ENCODE measurements at regions not wholly inside any gene's neighbourhood (a gene's known extent, or its start where the extent isn't known, plus 50 kb on each side); places are given as distances from the start of the nearest gene placed in this dataset.
"Not testable (repeated sequence)": the region's sequence is repeated elsewhere in the genome, so short reads cannot be mapped to it uniquely, and the experiment has no call there.

GRCh38 chr12:58310368-58310767 is 369.0 kb downstream of the ATP23 start:
- Mint-ChIP-seq H3K27ac (no peak overlapping the region), H3K4me3 (no peak overlapping the region), H3K4me1 (no peaks in the 10 kb centered on the region), H3K36me3 (ENCODE audit: low read depth) (no peaks in the 10 kb centered on the region), H3K27me3 (peaks cover 13% of the 10 kb centered on the region)
- DNase-seq (no peak), ATAC-seq (no peak)
- no peaks in the 10 kb centered on the region for H3K9me3 ChIP-seq (ENCODE audit: control insufficient read depth, low read length, poor library complexity, severe bottlenecking)

DNA sequence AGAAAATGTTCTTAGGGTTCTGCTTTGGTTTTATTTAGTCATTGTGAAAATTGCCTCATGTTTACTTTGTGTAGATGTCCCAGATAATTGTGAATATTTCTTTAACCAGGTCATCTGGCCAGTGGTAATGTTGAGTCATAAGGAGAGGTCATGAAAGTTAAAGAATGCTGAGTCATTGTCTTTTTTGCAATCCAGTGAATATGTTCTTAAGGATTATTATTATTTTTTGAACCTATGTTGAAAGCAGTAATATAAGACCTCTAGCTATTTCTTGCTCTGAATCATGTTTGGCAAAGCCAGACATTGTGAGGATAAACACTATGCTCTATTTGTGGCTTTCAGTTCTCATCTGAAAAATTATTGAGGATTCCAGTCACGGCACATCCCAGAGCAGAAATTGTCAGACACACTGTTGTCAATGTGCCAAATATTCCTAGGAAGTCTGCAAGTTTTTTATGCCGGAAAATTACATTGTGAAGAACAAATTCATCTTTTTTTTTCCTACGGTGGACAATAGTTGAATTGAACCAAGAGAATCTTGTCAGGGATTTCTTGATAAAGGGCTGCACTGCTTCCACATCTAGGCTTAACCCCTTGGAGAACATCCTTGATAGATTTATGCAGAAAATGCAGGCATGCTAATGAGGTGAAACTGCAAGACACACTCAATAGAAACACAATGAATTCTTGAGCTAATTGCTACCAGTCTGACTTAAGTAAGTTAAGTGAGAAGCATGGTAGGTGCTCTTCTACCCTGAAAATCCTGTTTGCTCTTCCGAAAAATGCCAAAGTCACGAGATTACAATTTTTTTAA is 369.6 kb downstream of the ATP23 start:
- Mint-ChIP-seq H3K36me3 (ENCODE audit: low read depth) (no peaks in the 10 kb centered on the region), H3K27me3 (peaks cover 8% of the 10 kb centered on the region), H3K4me3 (no peak overlapping the region), H3K4me1 (no peaks in the 10 kb centered on the region), H3K27ac (no peak overlapping the region)
- H3K9me3 ChIP-seq (ENCODE audit: control insufficient read depth, low read length, poor library complexity, severe bottlenecking) = no peaks in the 10 kb centered on the region
- no peak for DNase-seq
- no peak for ATAC-seq

DNA sequence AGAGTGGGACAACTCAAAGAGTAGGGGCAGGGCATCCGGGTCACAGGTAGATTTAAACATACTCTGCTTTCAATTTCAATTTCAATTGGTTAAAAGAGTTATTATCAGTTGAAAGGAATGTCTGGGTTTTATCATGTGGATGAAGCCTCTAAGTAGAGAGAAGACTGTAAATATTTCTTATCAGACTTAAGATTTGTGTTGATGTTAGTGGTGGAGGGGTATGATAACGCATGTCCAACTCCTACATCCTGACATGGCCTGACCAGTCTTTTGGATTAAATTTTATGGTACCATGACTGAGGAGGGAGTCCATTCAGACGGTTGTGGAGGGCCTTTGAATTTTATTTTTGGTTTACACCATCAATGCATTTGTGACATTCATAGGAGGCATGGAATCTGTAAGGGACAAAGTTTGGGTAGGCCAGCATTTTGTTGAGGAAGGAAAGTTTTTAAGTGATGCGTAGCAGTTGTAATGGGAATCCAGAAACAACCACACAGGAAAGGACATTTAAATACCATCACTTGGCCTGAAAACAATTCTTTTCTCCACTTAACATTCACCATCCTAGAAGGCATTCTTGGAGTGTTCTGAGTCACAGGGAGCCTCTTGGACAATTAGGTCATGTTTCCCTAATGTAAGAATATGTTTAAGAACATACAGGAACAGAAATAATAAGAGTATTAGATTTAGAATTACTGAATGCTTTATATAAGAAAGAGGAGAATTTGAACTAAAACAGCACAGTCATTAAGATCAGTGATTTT is 371.9 kb downstream of the ATP23 start:
- Mint-ChIP-seq H3K36me3 (ENCODE audit: low read depth) (no peaks in the 10 kb centered on the region), H3K27ac (no peak overlapping the region), H3K27me3 (peaks cover 8% of the 10 kb centered on the region), H3K4me1 (no peaks in the 10 kb centered on the region), H3K4me3 (no peak overlapping the region)
- no peaks in the 10 kb centered on the region for H3K9me3 ChIP-seq (ENCODE audit: control insufficient read depth, low read length, poor library complexity, severe bottlenecking)
- DNase-seq (no peak), ATAC-seq (no peak)

- H3K27ac Mint-ChIP-seq = no peak overlapping the region
- H3K27me3 Mint-ChIP-seq = peaks cover 8% of the 10 kb centered on the region
- no peak overlapping the region for H3K4me3 Mint-ChIP-seq
- DNase-seq (no peak), ATAC-seq (no peak)
- no peaks in the 10 kb centered on the region for H3K4me1 Mint-ChIP-seq
- H3K36me3 Mint-ChIP-seq (ENCODE audit: low read depth) = no peaks in the 10 kb centered on the region
- H3K9me3 ChIP-seq (ENCODE audit: control insufficient read depth, low read length, poor library complexity, severe bottlenecking) = no peaks in the 10 kb centered on the region
These were observed 373.2 kb downstream of the ATP23 start for GRCh38 chr12:58314610-58315009.

- H3K9me3 ChIP-seq (ENCODE audit: control insufficient read depth, low read length, poor library complexity, severe bottlenecking) = no peaks in the 10 kb centered on the region
- Mint-ChIP-seq H3K4me3 (no peak overlapping the region), H3K27ac (no peak overlapping the region), H3K4me1 (no peaks in the 10 kb centered on the region), H3K27me3 (peaks cover 8% of the 10 kb centered on the region), H3K36me3 (ENCODE audit: low read depth) (no peaks in the 10 kb centered on the region)
- DNase-seq (no peak), ATAC-seq (no peak)
These were observed 375.6 kb downstream of the ATP23 start for GRCh38 chr12:58316926-58317325.

- H3K9me3 ChIP-seq (ENCODE audit: control insufficient read depth, low read length, poor library complexity, severe bottlenecking) = no peaks in the 10 kb centered on the region
- no peak overlapping the region for H3K4me3 Mint-ChIP-seq
- H3K4me1 Mint-ChIP-seq = no peaks in the 10 kb centered on the region
- no peaks in the 10 kb centered on the region for H3K36me3 Mint-ChIP-seq (ENCODE audit: low read depth)
- H3K27ac Mint-ChIP-seq = no peak overlapping the region
- ATAC-seq = no peak
- peaks cover 13% of the 10 kb centered on the region for H3K27me3 Mint-ChIP-seq
- no peak for DNase-seq
These were observed 380.0 kb downstream of the ATP23 start for GRCh38 chr12:58321414-58321813.

DNA sequence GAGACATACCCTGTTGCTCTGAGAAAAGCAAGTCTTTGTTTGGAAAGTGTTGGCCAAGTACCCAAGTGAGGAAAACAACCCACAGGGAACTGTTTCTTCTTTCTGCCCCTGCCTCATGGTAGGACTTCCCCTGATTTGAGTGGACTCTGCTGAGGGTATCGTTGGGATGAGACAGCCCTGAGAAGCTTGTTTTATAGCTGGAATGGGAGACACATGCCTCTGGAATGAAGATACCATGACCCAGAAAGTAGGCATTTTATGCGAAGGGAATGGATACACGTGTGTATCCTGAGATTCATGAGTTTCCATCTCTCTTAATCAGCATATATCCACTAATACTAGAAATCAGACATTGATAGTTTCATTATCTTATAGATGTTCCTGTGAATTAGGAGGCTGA is 382.3 kb downstream of the ATP23 start:
- no peaks in the 10 kb centered on the region for H3K9me3 ChIP-seq (ENCODE audit: control insufficient read depth, low read length, poor library complexity, severe bottlenecking)

DNA sequence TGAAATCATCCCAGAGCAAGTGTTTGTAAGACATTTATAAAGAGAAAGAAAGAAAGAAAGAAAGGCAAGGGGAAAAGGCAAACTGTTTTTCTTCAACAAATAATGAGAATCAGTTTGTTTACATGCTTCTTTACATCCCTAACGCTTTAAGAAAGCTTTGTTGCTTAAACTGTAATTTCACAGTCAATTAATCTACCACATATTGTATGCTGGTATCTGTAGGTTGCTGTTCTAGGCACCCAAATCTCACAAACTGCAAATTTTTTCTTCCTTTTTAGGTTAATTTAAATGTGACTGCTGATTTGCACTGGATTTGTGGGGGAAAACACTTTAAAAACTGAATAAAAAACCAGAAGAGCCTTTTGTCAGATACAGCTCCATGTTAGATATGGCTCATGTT is 384.2 kb downstream of the ATP23 start:
- Mint-ChIP-seq H3K36me3 (ENCODE audit: low read depth) (no peaks in the 10 kb centered on the region), H3K4me1 (no peaks in the 10 kb centered on the region), H3K27me3 (peaks cover 13% of the 10 kb centered on the region), H3K4me3 (no peak overlapping the region), H3K27ac (no peak overlapping the region)
- ATAC-seq = no peak
- DNase-seq = no peak
- no peaks in the 10 kb centered on the region for H3K9me3 ChIP-seq (ENCODE audit: control insufficient read depth, low read length, poor library complexity, severe bottlenecking)

More for the DNA sequence above, 382.3 kb downstream of the ATP23 start:
- Mint-ChIP-seq H3K36me3 (ENCODE audit: low read depth) (no peaks in the 10 kb centered on the region), H3K27ac (no peak overlapping the region), H3K4me3 (no peak overlapping the region), H3K4me1 (no peaks in the 10 kb centered on the region), H3K27me3 (peaks cover 13% of the 10 kb centered on the region)
- DNase-seq (no peak), ATAC-seq (no peak)

GRCh38 chr12:58326534-58326933 is 385.2 kb downstream of the ATP23 start:
- H3K9me3 ChIP-seq (ENCODE audit: control insufficient read depth, low read length, poor library complexity, severe bottlenecking) = no peaks in the 10 kb centered on the region
- no peak for DNase-seq
- H3K4me3 Mint-ChIP-seq = no peak overlapping the region
- H3K27ac Mint-ChIP-seq = no peak overlapping the region
- no peak for ATAC-seq
- H3K4me1 Mint-ChIP-seq = no peaks in the 10 kb centered on the region
- H3K27me3 Mint-ChIP-seq = peaks cover 13% of the 10 kb centered on the region
- no peaks in the 10 kb centered on the region for H3K36me3 Mint-ChIP-seq (ENCODE audit: low read depth)

DNA sequence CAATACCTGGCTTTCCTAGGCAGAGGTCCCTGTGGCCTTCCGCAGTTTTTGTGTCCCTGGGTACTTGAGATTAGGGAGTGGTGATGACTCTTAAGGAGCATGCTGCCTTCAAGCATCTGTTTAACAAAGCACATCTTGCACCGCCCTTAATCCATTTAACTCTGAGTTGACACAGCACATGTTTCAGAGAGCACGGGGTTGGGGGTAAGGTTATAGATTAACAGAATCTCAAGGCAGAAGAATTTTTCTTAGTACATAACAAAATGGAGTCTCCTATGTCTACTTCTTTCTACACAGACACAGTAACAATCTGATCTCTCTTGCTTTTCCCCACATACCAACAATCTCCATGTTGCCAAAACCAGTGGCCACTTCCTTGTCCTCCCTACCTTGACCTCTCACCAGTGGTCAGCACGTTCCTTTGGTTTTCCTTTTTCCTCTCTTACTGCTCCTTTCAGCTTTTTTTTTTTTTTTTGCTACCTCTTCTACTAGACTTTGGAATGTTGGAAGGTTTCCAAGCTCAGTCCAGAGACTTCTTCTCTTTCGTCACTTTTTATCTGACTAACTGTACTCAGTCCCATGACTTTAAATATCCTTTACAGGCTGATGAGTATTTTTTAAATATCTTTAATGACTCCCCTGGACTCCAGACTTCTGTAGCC is 395.3 kb downstream of the ATP23 start:
- H3K4me3 Mint-ChIP-seq; H3K27ac Mint-ChIP-seq; H3K4me1 Mint-ChIP-seq; H3K9me3 ChIP-seq (ENCODE audit: control insufficient read depth, low read length, poor library complexity, severe bottlenecking); DNase-seq; ATAC-seq; H3K36me3 Mint-ChIP-seq (ENCODE audit: low read depth): not testable (repeated sequence)
- H3K27me3 Mint-ChIP-seq = peaks cover 16% of the 10 kb centered on the region

GRCh38 chr12:58337539-58337938 is 396.2 kb downstream of the ATP23 start:
- H3K4me3 Mint-ChIP-seq; DNase-seq; H3K27ac Mint-ChIP-seq; H3K36me3 Mint-ChIP-seq (ENCODE audit: low read depth); H3K9me3 ChIP-seq (ENCODE audit: control insufficient read depth, low read length, poor library complexity, severe bottlenecking); H3K4me1 Mint-ChIP-seq; ATAC-seq: not testable (repeated sequence)
- peaks cover 20% of the 10 kb centered on the region for H3K27me3 Mint-ChIP-seq

- DNase-seq (no peak), ATAC-seq (no peak)
- peaks cover 2% of the 10 kb centered on the region for H3K36me3 Mint-ChIP-seq (ENCODE audit: low read depth)
- H3K4me1 Mint-ChIP-seq = no peaks in the 10 kb centered on the region
- peaks cover 40% of the 10 kb centered on the region for H3K27me3 Mint-ChIP-seq
- H3K4me3 Mint-ChIP-seq = no peak overlapping the region
- no peaks in the 10 kb centered on the region for H3K9me3 ChIP-seq (ENCODE audit: control insufficient read depth, low read length, poor library complexity, severe bottlenecking)
- H3K27ac Mint-ChIP-seq = no peak overlapping the region
These were observed 400.4 kb downstream of the ATP23 start for GRCh38 chr12:58341791-58342190.

DNA sequence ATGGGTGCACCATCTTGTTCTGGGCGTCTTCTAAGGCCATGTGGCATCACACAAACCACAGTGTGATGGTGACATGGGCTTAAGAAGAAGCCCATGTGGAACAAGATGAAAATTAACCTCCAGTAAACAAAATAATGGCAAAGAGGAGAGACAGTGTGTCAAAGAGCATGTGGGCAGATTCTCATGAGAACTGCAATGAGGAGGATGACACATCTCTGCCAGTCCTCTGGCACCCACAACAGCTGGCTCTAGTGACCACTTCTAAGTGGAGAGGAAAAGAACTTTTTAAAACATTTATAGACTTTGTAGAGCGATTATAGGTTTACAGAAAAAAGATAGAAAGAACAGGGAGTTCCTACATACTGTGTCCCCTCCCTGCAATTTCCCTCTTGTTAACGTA is 401.4 kb downstream of the ATP23 start:
- no peak for ATAC-seq
- Mint-ChIP-seq H3K27me3 (peaks cover 40% of the 10 kb centered on the region), H3K27ac (no peak overlapping the region), H3K4me3 (no peak overlapping the region), H3K36me3 (ENCODE audit: low read depth) (peaks cover 2% of the 10 kb centered on the region), H3K4me1 (no peaks in the 10 kb centered on the region)
- H3K9me3 ChIP-seq (ENCODE audit: control insufficient read depth, low read length, poor library complexity, severe bottlenecking) = no peaks in the 10 kb centered on the region
- no peak for DNase-seq
